HepG2 (cell line): ENCODE measurements at regions not wholly inside any gene's neighbourhood (a gene's known extent, or its start where the extent isn't known, plus 50 kb on each side); places are given as distances from the start of the nearest gene placed in this dataset.

Experiments
- CBFB ChIP-seq: sonication (generic); formaldehyde crosslinking; IDR thresholded peaks from 2 replicates; pipeline ENCODE4 v1.4.0; 2020; ENCODE audit warnings: missing genetic modification reagents
- EEA1 ChIP-seq: sonication (generic); formaldehyde crosslinking; IDR thresholded peaks from 2 replicates; pipeline ENCODE4 v1.5.1; 2020; ENCODE audit warnings: mild to moderate bottlenecking, missing genetic modification reagents, borderline replicate concordance
- ETV5 ChIP-seq: IDR thresholded peaks from 2 replicates; pipeline ENCODE4 v1.6.1; 2018; ENCODE audit warnings: missing biosample characterization, missing genetic modification reagents, inconsistent platforms, borderline replicate concordance
- GATAD2A ChIP-seq: IDR thresholded peaks from 2 replicates; pipeline ENCODE4 v1.6.1; 2016
- GTF2F1 ChIP-seq: fragments of 150-350 bp; IDR thresholded peaks from 2 replicates; pipeline ENCODE4 v1.6.1; 2014; ENCODE audit warnings: low read length
- JARID2 ChIP-seq: sonication (generic); formaldehyde crosslinking; IDR thresholded peaks from 2 replicates; pipeline ENCODE4 v1.8.1; 2023; ENCODE audit warnings: missing genetic modification reagents, inconsistent platforms; ENCODE audit not compliant: insufficient replicate concordance
- JUND ChIP-seq: sonication (generic); formaldehyde crosslinking; IDR thresholded peaks from 2 replicates; pipeline ENCODE4 v1.8.0; 2022; ENCODE audit warnings: mild to moderate bottlenecking, missing genetic modification reagents
- LCORL ChIP-seq, 2 experiments: fragments of 450-650 bp in 1 of 2; sonication (generic) in 1 of 2; formaldehyde crosslinking in 1 of 2; IDR thresholded peaks; 2 replicates each; pipeline versions ENCODE4 v1.5.0 to v1.6.1; 2017 to 2020; ENCODE audit warnings: antibody characterized with exemption in 1 of 2, missing genetic modification reagents in 1 of 2
- NFRKB ChIP-seq: fragments of 450-650 bp; IDR thresholded peaks from 2 replicates; pipeline ENCODE4 v1.6.1; 2017
- RAD51 ChIP-seq: fragments of 450-650 bp; IDR thresholded peaks from 2 replicates; pipeline ENCODE4 v1.6.1; 2016; ENCODE audit warnings: borderline replicate concordance
- SATB2 ChIP-seq: sonication (generic); formaldehyde crosslinking; IDR thresholded peaks from 2 replicates; pipeline ENCODE4 v1.5.0; 2020; ENCODE audit warnings: missing genetic modification reagents
- SOX13 ChIP-seq, 3 experiments: fragments of 450-650 bp in 1 of 3; sonication (generic) in 1 of 3; formaldehyde crosslinking in 1 of 3; IDR thresholded peaks in 2 of 3; conservative IDR thresholded peaks in 1 of 3; 2 replicates each; pipeline versions ENCODE4 v1.5.0 to v1.6.1; 2016 to 2020; ENCODE audit warnings: antibody characterized with exemption in 1 of 3, mild to moderate bottlenecking in 1 of 3, missing compliant biosample characterization in 1 of 3, missing genetic modification reagents in 1 of 3, moderate library complexity in 1 of 3
- ZHX1 ChIP-seq: sonication (generic); formaldehyde crosslinking; IDR thresholded peaks from 2 replicates; pipeline ENCODE4 v1.8.1; 2022; ENCODE audit warnings: low read depth, mild to moderate bottlenecking, missing genetic modification reagents
- ZNF234 ChIP-seq: sonication (generic); formaldehyde crosslinking; conservative IDR thresholded peaks from 2 replicates; pipeline ENCODE4 v1.5.1; 2020; ENCODE audit warnings: mild to moderate bottlenecking, missing genetic modification reagents
- ZNF264 ChIP-seq: sonication (generic); formaldehyde crosslinking; IDR thresholded peaks from 2 replicates; pipeline ENCODE4 v1.4.0; 2020; ENCODE audit warnings: missing genetic modification reagents
- ZNF343 ChIP-seq: sonication (generic); formaldehyde crosslinking; IDR thresholded peaks from 2 replicates; pipeline ENCODE4 v1.4.0; 2020; ENCODE audit warnings: mild to moderate bottlenecking, missing genetic modification reagents
- ZNF468 ChIP-seq: sonication (generic); formaldehyde crosslinking; IDR thresholded peaks from 2 replicates; pipeline ENCODE4 v1.8.0; 2022; ENCODE audit warnings: mild to moderate bottlenecking, moderate library complexity, missing genetic modification reagents
- ZNF564 ChIP-seq: sonication (generic); formaldehyde crosslinking; IDR thresholded peaks from 2 replicates; pipeline ENCODE4 v1.8.1; 2023; ENCODE audit warnings: mild to moderate bottlenecking, missing genetic modification reagents
- ZNF609 ChIP-seq: sonication (generic); formaldehyde crosslinking; IDR thresholded peaks from 2 replicates; pipeline ENCODE4 v1.4.0; 2020; ENCODE audit warnings: mild to moderate bottlenecking, missing genetic modification reagents, borderline replicate concordance
- ZNF619 ChIP-seq: sonication (generic); formaldehyde crosslinking; IDR thresholded peaks from 2 replicates; pipeline ENCODE4 v1.4.0; 2020; ENCODE audit warnings: mild to moderate bottlenecking, missing genetic modification reagents
- ZNF879 ChIP-seq: sonication (generic); formaldehyde crosslinking; IDR thresholded peaks from 2 replicates; pipeline ENCODE4 v1.8.1; 2023; ENCODE audit warnings: missing genetic modification reagents

DNA sequence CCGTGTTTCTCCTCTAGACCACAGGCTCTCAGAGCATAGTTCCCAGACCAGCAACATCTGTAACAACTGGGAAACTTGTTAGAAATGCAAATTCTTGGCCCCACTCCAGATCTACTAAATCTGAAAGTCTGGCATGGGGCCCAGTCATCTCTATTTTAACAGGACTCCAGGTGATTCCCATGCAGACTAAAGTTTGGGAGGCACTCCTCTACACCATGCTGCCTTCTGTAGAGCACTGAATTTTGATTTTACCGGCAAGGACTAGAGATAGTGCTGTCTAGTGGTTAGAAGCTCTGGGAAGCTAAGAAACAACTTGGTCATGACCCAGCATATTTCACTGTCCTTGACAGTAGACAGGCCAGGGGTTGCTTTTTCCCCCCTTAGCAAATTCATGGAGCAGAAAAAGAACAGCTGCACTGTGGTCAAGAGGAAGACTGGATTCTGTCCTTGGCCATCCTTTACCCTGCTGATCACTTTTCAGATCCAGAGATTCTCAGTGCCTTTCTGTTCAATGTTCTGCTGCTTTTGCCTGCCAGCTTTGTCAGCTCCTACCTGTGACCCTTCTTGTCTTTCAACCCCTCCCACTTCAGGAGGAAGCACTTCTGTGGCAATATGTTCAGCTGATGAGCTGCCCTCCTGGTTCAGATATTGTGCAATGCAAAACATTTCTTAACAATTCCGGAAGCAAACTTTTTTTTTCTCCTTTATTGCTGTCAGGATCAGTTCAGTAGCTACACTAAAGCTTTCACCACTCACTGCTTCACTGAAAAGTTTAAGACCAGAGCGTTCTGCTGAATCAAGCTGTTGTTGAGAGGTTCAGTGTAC is 133.8 kb upstream of the NUDT4 start (continued):
- TF ChIP-seq NFRKB (no peak), ZNF234 (CRISPR knock-in tag) (no peak), ZNF609 (CRISPR knock-in tag) (peak; percentile 40; the same call in 1 of the 2 replicates), JUND (CRISPR knock-in tag) (no peak), ZNF468 (CRISPR knock-in tag) (no peak), ZNF343 (CRISPR knock-in tag) (no peak), ZHX1 (CRISPR knock-in tag) (0 out of 2 replicates have a peak, but pooled peaks have one; percentile 41), EEA1 (CRISPR knock-in tag) (no peak), ZNF564 (CRISPR knock-in tag) (no peak), JARID2 (CRISPR knock-in tag) (no peak), RAD51 (no peak), GTF2F1 (no peak), ZNF879 (no peak), SOX13 (IDR thresholded peaks at IDR 0.05) (peak; percentile 55; the same call in 1 of the 2 replicates), SOX13 (CRISPR knock-in tag; conservative IDR thresholded peaks at IDR 0.05 in 1 of 2, IDR thresholded peaks at IDR 0.05 in 1 of 2) (peak in 1 of 2 experiments; percentile 87; a peak in 2 of 4 replicates), ZNF619 (CRISPR knock-in tag) (no peak), LCORL (IDR thresholded peaks at IDR 0.05) (no peak), LCORL (CRISPR knock-in tag; IDR thresholded peaks at IDR 0.05) (0 out of 2 replicates have a peak, but pooled peaks have one; percentile 49), GATAD2A (peak; percentile 98), SATB2 (CRISPR knock-in tag) (no peak), CBFB (CRISPR knock-in tag) (no peak), ZNF264 (CRISPR knock-in tag) (peak; percentile 78), ETV5 (CRISPR knock-in tag) (peak; percentile 99)
